ENCODE measurements at regions not wholly inside any gene's neighbourhood (a gene's known extent, or its start where the extent isn't known, plus 50 kb on each side); places are given as distances from the start of the nearest gene placed in this dataset.

DNA sequence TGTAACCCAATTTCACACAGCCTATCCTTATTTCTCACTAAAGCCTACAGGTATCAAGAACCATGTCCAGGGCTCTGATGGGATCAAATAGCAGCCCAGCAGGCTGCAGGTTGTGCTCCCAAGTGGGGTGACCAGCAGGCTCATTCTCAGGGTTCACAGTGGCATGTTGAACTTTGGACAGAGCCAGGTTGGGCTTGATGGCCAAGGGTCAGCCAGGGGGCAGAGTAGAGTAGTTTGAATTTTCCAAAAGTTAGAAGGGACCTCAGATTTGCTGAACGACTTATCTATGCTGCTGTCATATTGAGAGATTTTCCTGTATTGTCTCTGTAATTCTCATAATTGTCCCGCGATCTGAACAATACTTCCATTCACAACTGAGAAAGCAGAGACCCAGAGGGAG lies 310.8 kb upstream of the BOD1L1 start:
- H3K23ac ChIP-seq (ENCODE audit: insufficient read length, low read depth, low read length): no peak overlapping the region
- H3K18ac ChIP-seq (ENCODE audit: insufficient read length, low read depth, low read length): no peak overlapping the region
- no peak overlapping the region for H3K56ac ChIP-seq (ENCODE audit: insufficient read length, low read depth, low read length)
- no peak overlapping the region for H3T11ph ChIP-seq (ENCODE audit: low read length)
- no peak overlapping the region for H2BK120ac ChIP-seq (ENCODE audit: low read depth, low read length, poor library complexity, severe bottlenecking)
- Mint-ChIP-seq H3K9me3 (no peaks in the 10 kb centered on the region), H3K27me3 (ENCODE audit: low read depth) (no peaks in the 10 kb centered on the region), H3K27ac (no peak overlapping the region), H3K4me1 (no peaks in the 10 kb centered on the region), H3K36me3 (ENCODE audit: insufficient read depth in 1 of 3, low read depth in 3 of 3) (no peaks in the 10 kb centered on the region), H3K4me3 (no peak overlapping the region)
- H3K4me2 ChIP-seq (ENCODE audit: insufficient read depth, insufficient read length, low read length): no peak overlapping the region
- no peaks in the 10 kb centered on the region for H4K20me1 ChIP-seq (ENCODE audit: control insufficient read depth, insufficient read depth, insufficient read length)
- no peak overlapping the region for H3K27ac ChIP-seq (ENCODE audit: insufficient read length, low read depth, low read length)
- no peak for DNase-seq
- no peak; the same call in none of the 3 replicates for TF ChIP-seq CTCF (conservative IDR thresholded peaks at IDR 0.05)
- H2AFZ ChIP-seq (ENCODE audit: low read length): no peak overlapping the region
- H3K14ac ChIP-seq (ENCODE audit: insufficient read depth, low read length): no peak overlapping the region
- no peaks in the 10 kb centered on the region for H3K4me1 ChIP-seq (ENCODE audit: insufficient read depth, low read length)
- no peak overlapping the region for H4K8ac ChIP-seq (replicated peaks; ENCODE audit: insufficient read length, low read depth, low read length)
- no peaks in the 10 kb centered on the region for H3K9me3 ChIP-seq (ENCODE audit: control insufficient read depth, low read depth, low read length)
- H3K23me2 ChIP-seq (ENCODE audit: insufficient read length, low read depth, low read length, poor library complexity, severe bottlenecking): no peaks in the 10 kb centered on the region
- no CpG with 5 or more reads among the region's 3 CpGs for WGBS (ENCODE audit: extremely low coverage, insufficient read length, low lambda C conversion rate)
- H3K79me1 ChIP-seq (ENCODE audit: insufficient read depth, low read depth, low read length, poor library complexity, severe bottlenecking): no peaks in the 10 kb centered on the region
- no peak overlapping the region for H4K5ac ChIP-seq (ENCODE audit: insufficient read length, low read depth, low read length)
- no peak overlapping the region for H4K91ac ChIP-seq (ENCODE audit: insufficient read length, low read depth, low read length)
- no peaks in the 10 kb centered on the region for H3K79me2 ChIP-seq (ENCODE audit: insufficient read depth, low read length)
- H2AK5ac ChIP-seq (ENCODE audit: insufficient read length, low read length): no peak overlapping the region
- H3K4ac ChIP-seq (ENCODE audit: low read depth, low read length): no peak overlapping the region
- no peak overlapping the region for H2BK12ac ChIP-seq (ENCODE audit: insufficient read length, low read depth, low read length)
- H2BK20ac ChIP-seq (ENCODE audit: low read depth, low read length, poor library complexity, severe bottlenecking): no peak overlapping the region
- H3K27me3 ChIP-seq (ENCODE audit: insufficient read depth, low read length): no peaks in the 10 kb centered on the region
- no peak overlapping the region for H2BK15ac ChIP-seq (ENCODE audit: low read depth, low read length)
- H2BK5ac ChIP-seq (ENCODE audit: insufficient read length, low read length): no peak overlapping the region
- H3K9ac ChIP-seq (ENCODE audit: extremely low read depth, insufficient read length, low read length): no peak overlapping the region

Measured in H9 (cell line).